Activated T-helper 2 cell treated with anti-CD3 and anti-CD28 coated beads, Interferon-gamma antibody, Interleukin-2, Interleukin-4, amounts not matched to agents 10 μg/mL and 5 μg/mL and 100 μg/mL, durations not matched to agents 14 hours and 24 hours and 36 hours (primary cell): ENCODE measurements at regions not wholly inside any gene's neighbourhood (a gene's known extent, or its start where the extent isn't known, plus 50 kb on each side); places are given as distances from the start of the nearest gene placed in this dataset.

Source experiments
- DNase-seq: peaks from one replicate; pipeline ENCODE4 v3.0.0; 2021; ENCODE audit warnings: low spot score
- H3K27ac Mint-ChIP-seq: one replicate; pipeline ENCODE4 v1.8.0; 2021; ENCODE audit warnings: mixed read lengths
- H3K27me3 Mint-ChIP-seq: one replicate; pipeline ENCODE4 v1.8.0; 2021; ENCODE audit warnings: low read depth, mixed read lengths
- H3K36me3 Mint-ChIP-seq: one replicate; pipeline ENCODE4 v1.8.0; 2021; ENCODE audit warnings: low read depth, mixed read lengths
- H3K4me1 Mint-ChIP-seq: one replicate; pipeline ENCODE4 v1.8.0; 2021; ENCODE audit warnings: low read depth, mixed read lengths
- H3K4me3 Mint-ChIP-seq: one replicate; pipeline ENCODE4 v1.8.0; 2021; ENCODE audit warnings: low read depth, mild to moderate bottlenecking, moderate library complexity, mixed read lengths
- H3K9me3 Mint-ChIP-seq: one replicate; pipeline ENCODE4 v1.8.0; 2021; ENCODE audit warnings: mixed read lengths
- intact Hi-C: fragments of 100-400 bp; cut with micrococcal nuclease; formaldehyde crosslinking; loops from one replicate; pipeline ENCODE4 v1.15.1; 2023

- Mint-ChIP-seq H3K27me3 (no peaks in the 10 kb centered on the region), H3K27ac (no peak overlapping the region), H3K36me3 (no peaks in the 10 kb centered on the region), H3K4me1 (no peaks in the 10 kb centered on the region), H3K4me3 (no peak overlapping the region), H3K9me3 (no peaks in the 10 kb centered on the region)
- no peak for DNase-seq
- intact Hi-C loops: no loop called here
Observed at GRCh38 chr7:88664630-88665233, 94.8 kb upstream of the ZNF804B start.

- intact Hi-C loops: no loop called here
Observed at GRCh38 chr7:88661921-88662320, 97.6 kb upstream of the ZNF804B start.

GRCh38 chr7:88647825-88648224, 111.7 kb upstream of the ZNF804B start:
- H3K9me3 Mint-ChIP-seq: no peaks in the 10 kb centered on the region
- H3K27me3 Mint-ChIP-seq: no peaks in the 10 kb centered on the region
- intact Hi-C loops: no loop called here
- no peak overlapping the region for H3K4me3 Mint-ChIP-seq
- DNase-seq: no peak
- H3K36me3 Mint-ChIP-seq: no peaks in the 10 kb centered on the region
- no peak overlapping the region for H3K27ac Mint-ChIP-seq
- H3K4me1 Mint-ChIP-seq: no peaks in the 10 kb centered on the region

More at GRCh38 chr7:88661921-88662320, 97.6 kb upstream of the ZNF804B start:
- Mint-ChIP-seq H3K4me3 (no peak overlapping the region), H3K4me1 (no peaks in the 10 kb centered on the region), H3K27ac (no peak overlapping the region), H3K9me3 (no peaks in the 10 kb centered on the region), H3K36me3 (no peaks in the 10 kb centered on the region), H3K27me3 (no peaks in the 10 kb centered on the region)
- no peak for DNase-seq

DNA sequence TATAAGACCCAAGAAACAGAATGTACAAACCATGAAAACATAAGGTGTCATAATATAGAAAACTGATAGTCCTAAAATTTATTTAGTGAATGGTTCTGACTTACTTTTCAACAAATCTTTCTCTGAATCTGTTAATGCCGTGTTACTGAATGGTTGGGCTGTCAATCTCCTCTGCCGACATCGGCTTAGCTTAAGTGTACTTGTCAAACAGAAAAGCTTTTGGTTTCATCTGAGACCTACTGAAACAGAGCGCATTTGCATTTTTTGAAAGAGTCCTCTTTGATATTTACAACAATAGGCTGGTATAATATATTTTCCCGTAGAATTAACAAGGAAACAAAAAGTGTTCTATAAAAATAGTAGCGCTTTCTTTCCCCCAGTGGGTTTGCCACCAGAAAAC, 120.9 kb upstream of the ZNF804B start:
- Mint-ChIP-seq H3K4me3 (no peak overlapping the region), H3K36me3 (no peaks in the 10 kb centered on the region), H3K9me3 (no peaks in the 10 kb centered on the region), H3K27me3 (no peaks in the 10 kb centered on the region), H3K27ac (no peak overlapping the region), H3K4me1 (no peaks in the 10 kb centered on the region)
- no peak for DNase-seq
- intact Hi-C loops: no loop called here

- Mint-ChIP-seq H3K9me3 (no peaks in the 10 kb centered on the region), H3K4me1 (no peaks in the 10 kb centered on the region), H3K27ac (no peak overlapping the region), H3K36me3 (no peaks in the 10 kb centered on the region), H3K27me3 (no peaks in the 10 kb centered on the region), H3K4me3 (no peak overlapping the region)
- intact Hi-C loops: no loop called here
- DNase-seq: no peak
Observed at GRCh38 chr7:88637795-88638194, 121.7 kb upstream of the ZNF804B start.

DNA sequence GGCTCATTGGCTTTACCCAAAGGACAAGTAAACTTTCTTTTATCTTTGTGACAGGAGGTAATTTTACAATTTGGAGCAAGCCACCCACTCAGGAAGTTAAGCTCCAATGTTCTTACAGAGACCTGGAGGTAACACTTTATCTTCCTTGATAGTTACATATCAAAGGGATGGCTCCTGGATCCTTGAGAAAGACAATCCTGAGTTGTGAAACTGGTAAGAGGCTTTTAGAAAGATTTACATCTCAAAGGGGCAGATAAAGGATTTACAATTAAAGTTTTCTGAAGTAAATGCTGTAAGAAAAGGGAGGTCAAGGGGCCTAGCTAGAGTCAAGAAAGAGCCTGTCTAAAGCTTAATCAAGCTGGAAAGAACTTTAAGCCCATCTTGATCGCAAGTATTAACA, 124.4 kb upstream of the ZNF804B start:
- Mint-ChIP-seq H3K4me3 (no peak overlapping the region), H3K27me3 (peaks cover 2% of the 10 kb centered on the region), H3K4me1 (no peaks in the 10 kb centered on the region), H3K36me3 (no peaks in the 10 kb centered on the region), H3K9me3 (no peaks in the 10 kb centered on the region), H3K27ac (no peak overlapping the region)
- DNase-seq: no peak
- intact Hi-C loops: no loop called here

DNA sequence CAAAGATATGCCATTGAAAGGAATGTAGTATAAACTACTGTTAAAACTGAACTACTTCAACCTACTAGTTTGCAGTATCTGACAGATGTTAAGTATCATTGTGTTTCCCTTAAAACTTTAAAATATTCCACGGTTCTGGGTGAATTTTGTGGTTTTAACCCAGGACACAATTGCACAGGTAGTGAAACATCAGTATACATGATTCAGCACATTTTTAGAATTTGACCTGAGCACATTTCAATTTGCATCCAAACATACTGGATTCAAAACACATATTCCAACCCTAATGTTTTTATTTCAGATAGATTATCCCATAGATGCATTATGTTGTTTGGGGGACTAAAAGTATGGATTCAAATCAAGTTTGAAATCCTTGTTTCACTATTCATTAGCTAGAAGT, 129.9 kb upstream of the ZNF804B start:
- intact Hi-C loops: no loop called here
- Mint-ChIP-seq H3K4me1 (no peaks in the 10 kb centered on the region), H3K9me3 (no peaks in the 10 kb centered on the region), H3K4me3 (no peak overlapping the region), H3K27ac (no peak overlapping the region), H3K27me3 (peaks cover 2% of the 10 kb centered on the region), H3K36me3 (no peaks in the 10 kb centered on the region)
- no peak for DNase-seq

GRCh38 chr7:88628363-88629085, 131.0 kb upstream of the ZNF804B start:
- DNase-seq: no peak
- H3K27me3 Mint-ChIP-seq: peaks cover 2% of the 10 kb centered on the region
- no peaks in the 10 kb centered on the region for H3K4me1 Mint-ChIP-seq
- H3K9me3 Mint-ChIP-seq: no peaks in the 10 kb centered on the region
- H3K36me3 Mint-ChIP-seq: no peaks in the 10 kb centered on the region
- H3K27ac Mint-ChIP-seq: no peak overlapping the region
- H3K4me3 Mint-ChIP-seq: no peak overlapping the region
- intact Hi-C loops: no loop called here

DNA sequence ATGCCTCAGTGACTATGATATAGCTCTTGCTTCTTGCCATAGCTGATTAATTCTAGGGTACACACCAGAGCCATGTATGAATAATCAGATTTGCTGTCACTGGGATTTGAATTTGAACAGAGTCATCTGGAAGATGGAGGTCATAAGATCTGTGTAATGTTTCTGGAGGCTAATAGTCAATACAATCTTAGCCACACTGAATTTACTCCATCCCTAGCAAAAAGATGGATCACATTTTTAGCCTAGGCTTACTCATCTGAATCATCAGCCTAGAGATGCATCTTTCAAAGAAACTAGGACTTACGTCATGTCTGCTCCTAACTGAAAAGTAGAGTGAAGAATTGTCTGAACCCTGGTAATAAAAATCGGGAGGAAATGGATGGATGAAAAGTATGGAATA, 142.3 kb upstream of the ZNF804B start:
- no peak for DNase-seq
- Mint-ChIP-seq H3K4me1 (no peaks in the 10 kb centered on the region), H3K27ac (no peak overlapping the region), H3K9me3 (no peaks in the 10 kb centered on the region), H3K27me3 (no peaks in the 10 kb centered on the region), H3K36me3 (no peaks in the 10 kb centered on the region), H3K4me3 (no peak overlapping the region)
- intact Hi-C loops: no loop called here

- no peaks in the 10 kb centered on the region for H3K9me3 Mint-ChIP-seq
- H3K27ac Mint-ChIP-seq: no peak overlapping the region
- H3K4me3 Mint-ChIP-seq: no peak overlapping the region
- intact Hi-C loops: no loop called here
- H3K4me1 Mint-ChIP-seq: no peaks in the 10 kb centered on the region
- H3K36me3 Mint-ChIP-seq: no peaks in the 10 kb centered on the region
- no peak for DNase-seq
- no peaks in the 10 kb centered on the region for H3K27me3 Mint-ChIP-seq
Observed at GRCh38 chr7:88615336-88615735, 144.2 kb upstream of the ZNF804B start.

GRCh38 chr7:88614736-88615135, 144.8 kb upstream of the ZNF804B start:
- intact Hi-C loops: no loop called here
- no peak for DNase-seq
- Mint-ChIP-seq H3K27me3 (no peaks in the 10 kb centered on the region), H3K9me3 (no peaks in the 10 kb centered on the region), H3K36me3 (no peaks in the 10 kb centered on the region), H3K4me3 (no peak overlapping the region), H3K4me1 (no peaks in the 10 kb centered on the region), H3K27ac (no peak overlapping the region)

DNA sequence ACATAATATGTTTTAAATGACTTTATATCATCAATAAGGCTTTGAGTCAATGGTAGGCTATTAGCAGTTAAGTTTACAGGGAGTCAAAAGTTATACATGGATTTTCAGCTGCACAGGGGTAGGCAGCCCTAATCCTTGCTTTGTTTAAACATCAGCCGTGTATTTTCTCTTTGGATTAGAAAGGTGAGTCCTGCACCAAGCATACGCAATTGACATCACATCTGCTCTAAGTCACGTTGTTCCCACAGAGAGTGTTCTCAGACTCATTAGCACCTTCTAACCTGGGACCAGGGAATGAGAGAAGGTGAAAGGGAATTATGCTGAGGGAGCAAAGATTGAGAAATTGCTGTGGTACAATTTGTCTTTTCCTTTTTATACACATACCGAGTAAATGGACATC, 148.6 kb upstream of the ZNF804B start:
- Mint-ChIP-seq H3K36me3 (no peaks in the 10 kb centered on the region), H3K4me1 (no peaks in the 10 kb centered on the region), H3K9me3 (no peaks in the 10 kb centered on the region), H3K4me3 (no peak overlapping the region), H3K27me3 (no peaks in the 10 kb centered on the region), H3K27ac (no peak overlapping the region)
- intact Hi-C loops: no loop called here
- no peak for DNase-seq

GRCh38 chr7:88600695-88601094, 158.8 kb upstream of the ZNF804B start:
- Mint-ChIP-seq H3K36me3 (no peaks in the 10 kb centered on the region), H3K9me3 (no peaks in the 10 kb centered on the region), H3K4me1 (no peaks in the 10 kb centered on the region), H3K27me3 (no peaks in the 10 kb centered on the region), H3K27ac (no peak overlapping the region), H3K4me3 (no peak overlapping the region)
- DNase-seq: no peak
- intact Hi-C loops: no loop called here
